HS-5 (cell line): ENCODE measurements at regions not wholly inside any gene's neighbourhood (a gene's known extent, or its start where the extent isn't known, plus 50 kb on each side); places are given as distances from the start of the nearest gene placed in this dataset.

Experiments
- DNase-seq: peaks from one replicate; pipeline ENCODE4 v3.0.0-alpha.2; 2012; ENCODE audit warnings: low read depth

- no peak for DNase-seq
Measured at GRCh38 chr10:62548686-62549085, 174.5 kb downstream of the ZNF365 start.

GRCh38 chr10:62550173-62550572, 176.0 kb downstream of the ZNF365 start:
- no peak for DNase-seq

GRCh38 chr10:62554632-62555199, 180.5 kb downstream of the ZNF365 start:
- no peak for DNase-seq

GRCh38 chr10:62559481-62560200, 185.5 kb downstream of the ZNF365 start:
- DNase-seq, result no peak

- DNase-seq, result no peak
Measured at GRCh38 chr10:62560201-62560819, 186.1 kb downstream of the ZNF365 start.

- DNase-seq, result no peak
Measured at GRCh38 chr10:62561151-62561550, 187.0 kb downstream of the ZNF365 start.

- DNase-seq, result no peak
Measured at GRCh38 chr10:62562101-62562500, 187.9 kb downstream of the ZNF365 start.

- no peak for DNase-seq
Measured at GRCh38 chr10:62562795-62563194, 188.6 kb downstream of the ZNF365 start.

GRCh38 chr10:62573929-62574328, 199.8 kb downstream of the ZNF365 start:
- DNase-seq, result no peak

- DNase-seq, result no peak
Measured at GRCh38 chr10:62577076-62577475, 202.9 kb downstream of the ZNF365 start.

GRCh38 chr10:62577666-62578291, 203.6 kb downstream of the ZNF365 start:
- peak; percentile 71 for DNase-seq

GRCh38 chr10:62578301-62578700, 204.1 kb downstream of the ZNF365 start:
- DNase-seq, result no peak

GRCh38 chr10:62578916-62579315, 204.7 kb downstream of the ZNF365 start:
- DNase-seq, result no peak

GRCh38 chr10:62580396-62580795, 206.2 kb downstream of the ZNF365 start:
- DNase-seq, result no peak

GRCh38 chr10:62581351-62581750, 207.2 kb downstream of the ZNF365 start:
- no peak for DNase-seq

- DNase-seq, result no peak
Measured at GRCh38 chr10:62582101-62582705, 208.0 kb downstream of the ZNF365 start.

- DNase-seq, result peak; percentile 92
Measured at GRCh38 chr10:62582804-62583208, 208.6 kb downstream of the ZNF365 start.

- no peak for DNase-seq
Measured at GRCh38 chr10:62583876-62584615, 209.9 kb downstream of the ZNF365 start.

GRCh38 chr10:62584731-62585130, 210.6 kb downstream of the ZNF365 start:
- DNase-seq, result no peak

GRCh38 chr10:62585211-62585775, 211.1 kb downstream of the ZNF365 start:
- no peak for DNase-seq

GRCh38 chr10:62587011-62587410, 212.8 kb downstream of the ZNF365 start:
- no peak for DNase-seq

GRCh38 chr10:62588116-62588515, 213.9 kb downstream of the ZNF365 start:
- DNase-seq, result no peak
